Choroid plexus epithelial cell (primary cell): ENCODE measurements at regions not wholly inside any gene's neighbourhood (a gene's known extent, or its start where the extent isn't known, plus 50 kb on each side); places are given as distances from the start of the nearest gene placed in this dataset.
"Not testable (repeated sequence)": the region's sequence is repeated elsewhere in the genome, so short reads cannot be mapped to it uniquely, and the experiment has no call there.

ENCODE experiments used
- DNase-seq: peaks from one replicate; pipeline ENCODE4 v3.0.0-alpha.2; 2010; ENCODE audit warnings: low read depth
- H3K4me3 ChIP-seq: 2 replicates; pipeline ENCODE4 v1.5.1; 2011; ENCODE audit warnings: low read depth, mild to moderate bottlenecking, control low read depth, low read length, moderate library complexity
- CTCF ChIP-seq: conservative IDR thresholded peaks from 2 replicates; pipeline ENCODE4 v1.5.1; 2011; ENCODE audit warnings: low read depth, mild to moderate bottlenecking, control low read depth, inconsistent platforms, low read length, moderate library complexity

DNA sequence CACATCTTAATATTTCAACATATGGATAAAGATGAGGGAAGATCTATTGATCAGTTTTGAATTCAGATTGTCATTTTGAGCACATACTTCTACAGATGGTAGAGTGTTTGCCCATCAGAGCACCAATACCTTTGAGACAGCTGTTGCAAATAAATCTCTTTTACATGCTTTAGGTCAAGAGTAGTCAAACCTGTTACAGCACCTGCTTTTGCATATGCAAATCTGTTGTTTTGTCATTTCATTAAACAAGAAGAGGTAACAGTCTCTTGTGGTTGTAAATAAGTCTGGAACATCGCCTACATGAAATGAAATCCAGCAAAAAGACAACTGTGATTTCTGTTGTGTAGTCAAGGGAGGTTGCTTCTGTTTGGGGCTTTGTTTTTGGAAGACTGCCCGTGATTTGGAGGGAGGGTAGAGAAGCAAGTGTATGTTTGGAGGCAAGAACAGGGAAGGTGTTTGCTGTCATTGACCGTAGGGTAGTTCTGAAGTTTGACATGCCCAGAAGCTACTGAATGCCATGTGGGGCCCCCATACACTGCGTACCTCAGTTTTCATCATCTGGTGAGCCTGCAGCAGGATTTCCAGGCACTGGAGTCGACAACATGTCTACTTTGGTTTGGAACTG is 233.6 kb upstream of the PPP1R3A start:
- H3K4me3 ChIP-seq: no peak overlapping the region
- no peak for DNase-seq

DNA sequence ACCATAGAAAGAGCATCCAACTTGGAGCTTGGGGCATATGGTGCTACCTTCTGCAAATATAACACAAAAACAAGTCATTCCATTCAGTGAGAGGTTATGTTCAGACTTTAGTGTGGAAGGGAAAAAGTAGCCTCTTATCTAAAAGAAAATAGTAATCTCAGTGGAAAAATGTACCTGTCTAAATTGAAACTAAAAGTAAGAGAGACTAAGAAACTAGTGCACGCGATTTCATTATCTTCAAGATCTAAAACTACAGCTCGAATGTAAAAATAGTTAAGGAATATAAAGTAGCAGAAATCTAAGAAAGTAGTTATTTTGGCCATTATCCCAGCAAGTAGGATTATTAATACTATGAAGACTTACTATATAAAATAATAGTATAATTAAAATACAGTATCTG is 233.0 kb upstream of the PPP1R3A start:
- no peak for TF ChIP-seq CTCF
- no peak overlapping the region for H3K4me3 ChIP-seq
- DNase-seq: no peak

More for the DNA sequence above, 233.6 kb upstream of the PPP1R3A start:
- no peak for TF ChIP-seq CTCF

DNA sequence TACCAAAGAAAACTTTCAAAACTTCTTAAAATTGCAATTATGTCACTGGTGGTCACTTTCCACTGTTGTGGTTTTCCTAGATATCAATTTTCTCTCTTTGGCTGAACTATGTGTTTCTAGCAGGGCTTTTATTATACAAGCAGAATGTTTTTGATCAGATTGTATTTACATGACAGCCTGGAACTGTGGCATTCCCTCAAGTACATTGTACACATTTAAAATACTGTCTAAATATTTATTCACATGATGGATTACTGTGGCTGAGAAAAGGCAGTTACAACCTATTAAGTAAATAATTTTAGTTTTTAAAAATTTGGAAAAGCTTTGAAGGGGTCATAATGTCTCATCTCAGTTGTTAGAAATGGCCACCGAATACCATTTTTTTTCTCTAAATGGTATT is 231.9 kb upstream of the PPP1R3A start:
- TF ChIP-seq CTCF: no peak

DNA sequence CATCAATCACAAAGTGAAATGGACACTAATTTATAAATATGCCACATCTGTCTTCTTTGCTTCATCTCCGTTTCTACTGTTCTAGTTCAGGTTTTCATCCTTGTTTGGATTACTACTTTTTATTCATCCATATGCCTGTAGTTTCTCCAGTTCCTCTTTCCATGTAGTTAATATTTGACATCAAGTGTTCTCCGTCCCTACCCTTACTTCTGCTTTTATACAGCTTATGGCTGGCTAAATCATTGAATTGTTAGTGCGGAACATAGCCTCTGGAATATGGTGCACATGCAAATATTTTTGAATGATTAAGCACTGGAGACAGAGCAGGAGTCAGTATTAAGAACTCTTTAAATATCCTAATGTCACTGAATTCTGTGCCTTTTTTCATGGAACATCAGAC is 230.0 kb upstream of the PPP1R3A start:
- H3K4me3 ChIP-seq: no peak overlapping the region
- TF ChIP-seq CTCF: no peak
- DNase-seq: no peak

More for the DNA sequence above, 231.9 kb upstream of the PPP1R3A start:
- no peak for DNase-seq
- H3K4me3 ChIP-seq: no peak overlapping the region

DNA sequence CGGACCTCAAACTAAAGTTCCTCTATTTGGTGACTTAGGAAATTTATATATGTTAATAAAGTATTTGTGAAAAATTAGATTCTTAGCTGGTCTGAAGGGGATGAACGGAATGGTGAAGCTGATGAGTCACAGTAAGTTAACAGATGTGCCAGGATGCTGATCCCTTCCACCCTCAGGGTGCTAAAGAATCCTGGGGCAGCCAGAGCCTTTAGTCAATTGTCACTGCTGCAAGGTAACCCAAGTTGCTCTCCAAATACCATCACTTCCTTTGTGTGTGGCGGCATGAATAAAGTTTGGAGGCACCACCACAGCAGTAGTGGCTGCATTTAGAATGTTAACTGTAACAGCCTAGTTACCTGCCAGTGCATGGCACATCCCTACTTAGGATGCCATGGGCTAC is 222.6 kb upstream of the PPP1R3A start:
- DNase-seq: no peak
- TF ChIP-seq CTCF: no peak
- H3K4me3 ChIP-seq: no peak overlapping the region

DNA sequence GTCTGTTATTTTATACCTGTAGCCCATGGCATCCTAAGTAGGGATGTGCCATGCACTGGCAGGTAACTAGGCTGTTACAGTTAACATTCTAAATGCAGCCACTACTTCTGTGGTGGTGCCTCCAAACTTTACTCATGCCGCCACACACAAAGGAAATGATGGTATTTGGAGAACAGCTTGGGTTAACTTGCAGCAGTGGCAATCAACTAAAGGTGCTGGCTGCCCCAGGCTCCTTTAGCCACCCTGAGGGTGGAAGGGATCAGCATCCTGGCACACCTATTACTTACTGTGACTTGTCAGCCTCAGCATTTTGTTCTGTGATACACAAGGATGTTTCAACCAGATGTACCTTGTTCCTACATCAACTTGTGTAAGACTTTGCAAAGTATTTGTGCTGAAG is 221.8 kb upstream of the PPP1R3A start:
- TF ChIP-seq CTCF: no peak
- DNase-seq: no peak

DNA sequence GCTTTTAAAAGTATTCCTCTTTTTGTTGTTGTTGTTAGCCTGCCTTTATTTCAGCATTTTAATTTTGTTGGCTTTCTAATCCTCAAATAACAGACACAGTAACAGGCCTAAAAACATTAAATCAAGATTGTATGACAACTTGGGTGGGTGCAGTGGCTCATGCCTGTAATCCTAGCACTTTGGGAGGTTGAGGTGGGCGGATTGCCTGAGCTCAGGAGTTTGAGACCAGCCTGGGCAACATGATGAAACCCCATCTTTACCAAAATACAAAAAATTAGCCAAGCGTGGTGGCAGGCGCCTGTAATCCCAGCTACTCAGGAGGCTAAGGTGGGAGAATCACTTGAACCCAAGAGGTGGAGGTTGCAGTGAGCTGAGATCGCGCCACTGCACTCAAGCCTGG is 220.9 kb upstream of the PPP1R3A start:
- DNase-seq, H3K4me3 ChIP-seq: not testable (repeated sequence)

More for the DNA sequence above, 221.8 kb upstream of the PPP1R3A start:
- no peak overlapping the region for H3K4me3 ChIP-seq
